ENCODE measurements at regions not wholly inside any gene's neighbourhood (a gene's known extent, or its start where the extent isn't known, plus 50 kb on each side); places are given as distances from the start of the nearest gene placed in this dataset.
A peak's percentile ranks its signal among the peaks of the same experiment; 100 is the strongest.

DNA sequence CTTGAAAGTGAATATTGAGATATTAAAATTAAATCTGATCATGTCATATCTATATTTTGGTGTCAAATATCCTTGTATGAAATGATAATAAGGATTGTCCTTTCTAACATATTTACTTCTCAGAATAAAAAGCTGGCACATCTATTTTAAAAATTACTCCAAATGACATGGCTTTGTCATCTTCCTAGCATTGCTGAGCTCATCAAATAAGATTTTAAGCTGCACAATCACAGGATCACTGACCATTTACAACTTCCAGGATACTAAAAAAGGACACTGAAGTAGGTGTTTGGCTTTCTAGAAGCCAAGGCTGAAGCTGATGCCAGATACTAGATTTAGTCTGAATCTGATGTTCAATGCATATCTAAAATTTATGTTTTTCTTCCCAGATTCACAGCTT, 351.1 kb downstream of the BMP4 start:
- no peak overlapping the region for H2AFZ ChIP-seq (ENCODE audit: insufficient read depth, low read depth, low read length, poor library complexity, severe bottlenecking)
- POLR2A ChIA-PET, result no interaction called here
- DNase-seq (no peak), ATAC-seq (ENCODE audit: low read depth) (no peak)
- no peaks in the 10 kb centered on the region for H3K9me3 ChIP-seq (ENCODE audit: control extremely low read depth in 1 of 3, control insufficient read depth in 2 of 3, insufficient read depth in 1 of 3, low read length in 2 of 3)
- no peak overlapping the region for H3K9ac ChIP-seq (ENCODE audit: low read length)
- no peak overlapping the region for H3K4me2 ChIP-seq (replicated peaks; ENCODE audit: low read depth, low read length, poor library complexity, severe bottlenecking)
- TF ChIP-seq EZH2 (IDR thresholded peaks at IDR 0.05; ENCODE audit: borderline replicate concordance, insufficient read depth, low read depth, low read length, poor library complexity, severe bottlenecking), result no peak
- TF ChIP-seq, protein P1, sequence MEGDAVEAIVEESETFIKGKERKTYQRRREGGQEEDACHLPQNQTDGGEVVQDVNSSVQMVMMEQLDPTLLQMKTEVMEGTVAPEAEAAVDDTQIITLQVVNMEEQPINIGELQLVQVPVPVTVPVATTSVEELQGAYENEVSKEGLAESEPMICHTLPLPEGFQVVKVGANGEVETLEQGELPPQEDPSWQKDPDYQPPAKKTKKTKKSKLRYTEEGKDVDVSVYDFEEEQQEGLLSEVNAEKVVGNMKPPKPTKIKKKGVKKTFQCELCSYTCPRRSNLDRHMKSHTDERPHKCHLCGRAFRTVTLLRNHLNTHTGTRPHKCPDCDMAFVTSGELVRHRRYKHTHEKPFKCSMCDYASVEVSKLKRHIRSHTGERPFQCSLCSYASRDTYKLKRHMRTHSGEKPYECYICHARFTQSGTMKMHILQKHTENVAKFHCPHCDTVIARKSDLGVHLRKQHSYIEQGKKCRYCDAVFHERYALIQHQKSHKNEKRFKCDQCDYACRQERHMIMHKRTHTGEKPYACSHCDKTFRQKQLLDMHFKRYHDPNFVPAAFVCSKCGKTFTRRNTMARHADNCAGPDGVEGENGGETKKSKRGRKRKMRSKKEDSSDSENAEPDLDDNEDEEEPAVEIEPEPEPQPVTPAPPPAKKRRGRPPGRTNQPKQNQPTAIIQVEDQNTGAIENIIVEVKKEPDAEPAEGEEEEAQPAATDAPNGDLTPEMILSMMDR (IDR thresholded peaks at IDR 0.05), result no peak
- peaks cover 11% of the 10 kb centered on the region for H3K27me3 Mint-ChIP-seq
- CTCF ChIA-PET, result interaction anchor here (0.7 kb wide), 1 partner anchor 488 kb away, joined by 3 read pairs; no protein-coding TSS in a partner anchor
- H3K4me1 ChIP-seq (ENCODE audit: control insufficient read depth in 2 of 2, insufficient read depth in 2 of 2, low read length in 2 of 2), result no peaks in the 10 kb centered on the region
- no peak overlapping the region for H3K4me3 ChIP-seq (ENCODE audit: control extremely low read depth in 1 of 5, extremely low read depth in 1 of 5, insufficient read depth in 1 of 5, low read depth in 2 of 5, low read length in 4 of 5)
- H3K4me1 Mint-ChIP-seq, result peaks cover 20% of the 10 kb centered on the region
- no peaks in the 10 kb centered on the region for H3K9me3 Mint-ChIP-seq (ENCODE audit: insufficient read depth)
- H3K27me3 ChIP-seq (replicated peaks in 1 of 4; ENCODE audit: control extremely low read depth in 1 of 4, control insufficient read depth in 3 of 4, insufficient read depth in 4 of 4, low read length in 3 of 4), result no peaks in the 10 kb centered on the region
- no peaks in the 10 kb centered on the region for H3K36me3 ChIP-seq (replicated peaks in 1 of 2; ENCODE audit: control extremely low read depth in 1 of 2, control insufficient read depth in 1 of 2, extremely low read depth in 1 of 2, insufficient read depth in 2 of 2, low read length in 1 of 2)
- H3K4me3 Mint-ChIP-seq, result no peak overlapping the region
- no peak overlapping the region for H3K27ac Mint-ChIP-seq
- H3K27ac ChIP-seq (ENCODE audit: low read length in 2 of 2), result no peak overlapping the region
- H4K20me1 ChIP-seq (ENCODE audit: control insufficient read depth, insufficient read depth, low read length, poor library complexity, severe bottlenecking), result no peaks in the 10 kb centered on the region
- intact Hi-C loops (cut with micrococcal nuclease), result no loop called here
- no peaks in the 10 kb centered on the region for H3K79me2 ChIP-seq (ENCODE audit: control insufficient read depth, insufficient read depth, low read length)

DNA sequence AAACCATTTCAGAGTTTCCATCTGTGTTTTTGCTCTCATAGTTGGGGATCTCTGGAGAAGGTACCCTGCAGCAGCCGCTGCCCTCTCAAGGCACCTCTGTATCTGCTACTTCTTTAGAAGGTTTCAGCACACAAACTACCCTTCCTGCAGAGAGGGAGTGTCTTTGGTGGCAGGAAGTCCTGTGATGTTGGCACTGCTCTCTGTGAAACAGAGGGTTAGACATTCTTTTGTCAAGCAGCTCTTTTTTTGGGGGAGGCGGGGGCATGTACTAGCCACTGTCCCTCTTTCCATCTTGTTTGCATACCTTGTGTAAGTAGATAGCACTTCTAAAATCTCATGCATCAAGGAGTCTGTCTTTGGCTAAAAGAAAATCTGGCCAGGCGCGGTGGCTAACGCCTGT, 352.6 kb downstream of the BMP4 start:
- H3K4me3 Mint-ChIP-seq, result no peak overlapping the region
- no peak overlapping the region for H3K4me3 ChIP-seq (ENCODE audit: control extremely low read depth in 1 of 5, extremely low read depth in 1 of 5, insufficient read depth in 1 of 5, low read depth in 2 of 5, low read length in 4 of 5)
- WGBS (ENCODE audit: insufficient coverage), result 84% methylated on average over 4 of the region's 5 CpGs
- H3K9me3 Mint-ChIP-seq (ENCODE audit: insufficient read depth), result no peaks in the 10 kb centered on the region
- H3K9me3 ChIP-seq (ENCODE audit: control extremely low read depth in 1 of 3, control insufficient read depth in 2 of 3, insufficient read depth in 1 of 3, low read length in 2 of 3), result no peaks in the 10 kb centered on the region
- no peak overlapping the region for H3K9ac ChIP-seq (ENCODE audit: low read length)
- ChIA-PET POLR2A (no interaction called here), CTCF (no interaction called here)
- H3K36me3 ChIP-seq (replicated peaks in 1 of 2; ENCODE audit: control extremely low read depth in 1 of 2, control insufficient read depth in 1 of 2, extremely low read depth in 1 of 2, insufficient read depth in 2 of 2, low read length in 1 of 2), result no peaks in the 10 kb centered on the region
- intact Hi-C loops (cut with micrococcal nuclease), result no loop called here
- no peak overlapping the region for H3K4me2 ChIP-seq (replicated peaks; ENCODE audit: low read depth, low read length, poor library complexity, severe bottlenecking)
- no peaks in the 10 kb centered on the region for H3K79me2 ChIP-seq (ENCODE audit: control insufficient read depth, insufficient read depth, low read length)
- no peak for DNase-seq
- no peaks in the 10 kb centered on the region for H3K27me3 ChIP-seq (replicated peaks in 1 of 4; ENCODE audit: control extremely low read depth in 1 of 4, control insufficient read depth in 3 of 4, insufficient read depth in 4 of 4, low read length in 3 of 4)
- no peak overlapping the region for H3K27ac ChIP-seq (ENCODE audit: low read length in 2 of 2)
- no peak overlapping the region for H2AFZ ChIP-seq (ENCODE audit: insufficient read depth, low read depth, low read length, poor library complexity, severe bottlenecking)
- H4K20me1 ChIP-seq (ENCODE audit: control insufficient read depth, insufficient read depth, low read length, poor library complexity, severe bottlenecking), result no peaks in the 10 kb centered on the region
- no peaks in the 10 kb centered on the region for H3K4me1 ChIP-seq (ENCODE audit: control insufficient read depth in 2 of 2, insufficient read depth in 2 of 2, low read length in 2 of 2)
- peaks cover 11% of the 10 kb centered on the region for H3K27me3 Mint-ChIP-seq
- no peak for TF ChIP-seq EZH2 (IDR thresholded peaks at IDR 0.05; ENCODE audit: borderline replicate concordance, insufficient read depth, low read depth, low read length, poor library complexity, severe bottlenecking)
- TF ChIP-seq, protein P1 (IDR thresholded peaks at IDR 0.05), result no peak
- ATAC-seq (ENCODE audit: low read depth), result peak; percentile 61
- H3K27ac Mint-ChIP-seq, result no peak overlapping the region
- peaks cover 17% of the 10 kb centered on the region for H3K4me1 Mint-ChIP-seq

Data from B cell (primary cell).